PC-3 (cell line): ENCODE measurements at regions not wholly inside any gene's neighbourhood (a gene's known extent, or its start where the extent isn't known, plus 50 kb on each side); places are given as distances from the start of the nearest gene placed in this dataset.

Experiments used
- ATAC-seq: fragments of 200-7000 bp; cut with Tn5 transposase; 2 replicates; pipeline ENCODE4 v1.9.1; 2020; ENCODE audit warnings: mild to moderate bottlenecking, moderate library complexity
- BruUV-seq: library from RNA; stranded (reverse); fragments of 400-500 nt; replicated peaks from 2 replicates; lab custom pipeline; 2021; lab: Mats Ljungman, UMichigan
- CTCF ChIA-PET: fragments of 300-600 bp; sonication (Branson Sonifier 250); formaldehyde crosslinking; loops from one replicate; lab custom pipeline; 2022; ENCODE audit warnings: antibody characterized with exemption; lab: Charles Lee
- POLR2A ChIA-PET: fragments of 300-600 bp; sonication (Branson Sonifier 250); formaldehyde crosslinking; loops from one replicate; lab custom pipeline; 2022; ENCODE audit warnings: antibody characterized with exemption; ENCODE audit not compliant: unreplicated experiment; lab: Charles Lee
- DNase-seq: peaks from one replicate; pipeline ENCODE4 v3.0.0-alpha.2; 2015
- H2AFZ ChIP-seq: fragments of 300-600 bp; sonication (generic); 2 replicates; pipeline ENCODE4 v1.6.0; 2016; ENCODE audit warnings: antibody characterized with exemption, low read length
- H3F3A ChIP-seq: fragments of 300-600 bp; sonication (generic); one replicate; pipeline ENCODE4 v1.6.0; 2017; ENCODE audit warnings: antibody characterized with exemption, low read length, control low read depth, mild to moderate bottlenecking; ENCODE audit not compliant: unreplicated experiment
- H3K27ac ChIP-seq: fragments of 300-600 bp; sonication (generic); 2 replicates; pipeline ENCODE4 v1.5.1; 2016; ENCODE audit warnings: mild to moderate bottlenecking, low read length
- H3K27me3 ChIP-seq: fragments of 300-600 bp; sonication (generic); 2 replicates; pipeline ENCODE4 v1.6.1; 2016; ENCODE audit warnings: low read length, mixed read lengths
- H3K36me3 ChIP-seq: fragments of 300-600 bp; sonication (generic); 2 replicates; pipeline ENCODE4 v1.6.1; 2016; ENCODE audit warnings: low read depth, mixed run types, low read length, mixed read lengths
- H3K4me1 ChIP-seq: fragments of 300-600 bp; sonication (generic); 2 replicates; pipeline ENCODE4 v1.5.1; 2016; ENCODE audit warnings: low read length; ENCODE audit not compliant: insufficient read depth
- H3K4me2 ChIP-seq: fragments of 300-600 bp; sonication (generic); 2 replicates; pipeline ENCODE4 v1.6.0; 2016; ENCODE audit warnings: low read length
- H3K4me3 ChIP-seq: fragments of 300-600 bp; sonication (generic); 2 replicates; pipeline ENCODE4 v1.5.1; 2016; ENCODE audit warnings: mild to moderate bottlenecking, low read length, mixed read lengths
- H3K79me2 ChIP-seq: fragments of 300-600 bp; sonication (generic); 2 replicates; pipeline ENCODE4 v1.6.1; 2017; ENCODE audit warnings: low read length, mixed read lengths
- H3K9ac ChIP-seq: fragments of 300-600 bp; sonication (generic); 2 replicates; pipeline ENCODE4 v1.6.0; 2016; ENCODE audit warnings: mild to moderate bottlenecking, low read length
- H3K9me2 ChIP-seq: fragments of 300-600 bp; sonication (generic); replicated peaks from 2 replicates; pipeline ENCODE4 v1.6.1; 2016; ENCODE audit warnings: mixed run types, low read length, mixed read lengths
- H3K9me3 ChIP-seq: fragments of 300-600 bp; sonication (generic); 2 replicates; pipeline ENCODE4 v1.6.1; 2016; ENCODE audit warnings: low read length, mixed read lengths
- H4K20me1 ChIP-seq: fragments of 300-600 bp; sonication (generic); 2 replicates; pipeline ENCODE4 v1.6.1; 2016; ENCODE audit warnings: low read length, mixed read lengths
- EZH2 ChIP-seq: fragments of 300-600 bp; sonication (generic); IDR thresholded peaks from one replicate; pipeline ENCODE4 v1.6.1; 2017; ENCODE audit warnings: antibody characterized with exemption, mild to moderate bottlenecking, low read length; ENCODE audit not compliant: unreplicated experiment
- EZH2phosphoT487 ChIP-seq: fragments of 300-600 bp; sonication (generic); IDR thresholded peaks from 2 replicates; pipeline ENCODE4 v1.6.1; 2018; ENCODE audit warnings: mild to moderate bottlenecking, antibody characterized with exemption, low read length, borderline replicate concordance
- intact Hi-C: fragments of 100-400 bp; cut with micrococcal nuclease; formaldehyde crosslinking; loops from 2 replicates; pipeline ENCODE4 v1.9.0; 2023
- TF ChIP-seq, protein P1 (sequence below): fragments of 300-600 bp; sonication (generic); conservative IDR thresholded peaks from 2 replicates; pipeline ENCODE4 v1.5.1; 2017; ENCODE audit warnings: antibody characterized with exemption, low read depth, mild to moderate bottlenecking, low read length

DNA sequence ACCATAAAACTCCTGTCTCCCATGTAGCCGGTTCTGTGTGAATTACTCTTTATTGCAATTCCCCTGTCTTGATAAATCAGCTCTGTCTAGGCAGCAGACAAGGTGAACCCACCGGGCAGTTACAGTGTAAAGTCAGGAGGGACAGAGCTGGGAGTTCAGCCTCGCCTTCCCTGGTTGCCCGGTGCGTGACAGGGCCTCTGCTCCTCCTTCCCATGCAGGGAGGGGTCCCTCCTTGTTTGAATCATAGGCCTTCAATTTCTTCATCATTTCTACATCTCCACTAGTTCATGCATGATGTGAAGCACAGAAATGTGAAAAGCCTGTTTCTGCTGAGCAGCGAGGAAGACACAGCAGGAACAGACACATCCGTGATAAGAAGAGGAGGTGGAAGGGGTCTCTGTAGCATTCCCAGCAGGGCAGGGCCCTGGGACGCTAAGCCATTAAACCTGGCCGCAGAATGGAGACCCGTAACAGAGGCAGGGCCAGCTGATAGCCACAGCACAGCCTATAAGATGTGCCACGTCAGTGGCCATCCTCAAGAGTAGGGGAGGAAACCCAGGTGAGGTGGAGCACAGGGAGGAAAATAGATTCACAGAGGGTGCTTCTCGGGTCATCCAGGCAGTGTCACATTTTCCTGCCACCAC lies 106.7 kb upstream of the CST7 start:
- Histone ChIP-seq H3K36me3 (no peaks in the 10 kb centered on the region), H3K9ac (no peak overlapping the region), H3K27ac (no peak overlapping the region), H3K4me3 (no peak overlapping the region), H3K4me1 (no peaks in the 10 kb centered on the region), H3K4me2 (no peak overlapping the region), H3F3A (no peaks in the 10 kb centered on the region), H2AFZ (no peak overlapping the region), H4K20me1 (no peaks in the 10 kb centered on the region), H3K9me3 (no peaks in the 10 kb centered on the region), H3K27me3 (peaks cover 70% of the 10 kb centered on the region), H3K9me2 (no peaks in the 10 kb centered on the region), H3K79me2 (no peaks in the 10 kb centered on the region)
- no peak for DNase-seq
- no peak for ATAC-seq
- no TSS peak for BruUV-seq
- TF ChIP-seq, protein P1, sequence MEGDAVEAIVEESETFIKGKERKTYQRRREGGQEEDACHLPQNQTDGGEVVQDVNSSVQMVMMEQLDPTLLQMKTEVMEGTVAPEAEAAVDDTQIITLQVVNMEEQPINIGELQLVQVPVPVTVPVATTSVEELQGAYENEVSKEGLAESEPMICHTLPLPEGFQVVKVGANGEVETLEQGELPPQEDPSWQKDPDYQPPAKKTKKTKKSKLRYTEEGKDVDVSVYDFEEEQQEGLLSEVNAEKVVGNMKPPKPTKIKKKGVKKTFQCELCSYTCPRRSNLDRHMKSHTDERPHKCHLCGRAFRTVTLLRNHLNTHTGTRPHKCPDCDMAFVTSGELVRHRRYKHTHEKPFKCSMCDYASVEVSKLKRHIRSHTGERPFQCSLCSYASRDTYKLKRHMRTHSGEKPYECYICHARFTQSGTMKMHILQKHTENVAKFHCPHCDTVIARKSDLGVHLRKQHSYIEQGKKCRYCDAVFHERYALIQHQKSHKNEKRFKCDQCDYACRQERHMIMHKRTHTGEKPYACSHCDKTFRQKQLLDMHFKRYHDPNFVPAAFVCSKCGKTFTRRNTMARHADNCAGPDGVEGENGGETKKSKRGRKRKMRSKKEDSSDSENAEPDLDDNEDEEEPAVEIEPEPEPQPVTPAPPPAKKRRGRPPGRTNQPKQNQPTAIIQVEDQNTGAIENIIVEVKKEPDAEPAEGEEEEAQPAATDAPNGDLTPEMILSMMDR: no peak
- no peak for TF ChIP-seq EZH2
- TF ChIP-seq EZH2phosphoT487: no peak
- POLR2A ChIA-PET: no interaction called here
- intact Hi-C loops: no loop called here
- CTCF ChIA-PET: no interaction called here

DNA sequence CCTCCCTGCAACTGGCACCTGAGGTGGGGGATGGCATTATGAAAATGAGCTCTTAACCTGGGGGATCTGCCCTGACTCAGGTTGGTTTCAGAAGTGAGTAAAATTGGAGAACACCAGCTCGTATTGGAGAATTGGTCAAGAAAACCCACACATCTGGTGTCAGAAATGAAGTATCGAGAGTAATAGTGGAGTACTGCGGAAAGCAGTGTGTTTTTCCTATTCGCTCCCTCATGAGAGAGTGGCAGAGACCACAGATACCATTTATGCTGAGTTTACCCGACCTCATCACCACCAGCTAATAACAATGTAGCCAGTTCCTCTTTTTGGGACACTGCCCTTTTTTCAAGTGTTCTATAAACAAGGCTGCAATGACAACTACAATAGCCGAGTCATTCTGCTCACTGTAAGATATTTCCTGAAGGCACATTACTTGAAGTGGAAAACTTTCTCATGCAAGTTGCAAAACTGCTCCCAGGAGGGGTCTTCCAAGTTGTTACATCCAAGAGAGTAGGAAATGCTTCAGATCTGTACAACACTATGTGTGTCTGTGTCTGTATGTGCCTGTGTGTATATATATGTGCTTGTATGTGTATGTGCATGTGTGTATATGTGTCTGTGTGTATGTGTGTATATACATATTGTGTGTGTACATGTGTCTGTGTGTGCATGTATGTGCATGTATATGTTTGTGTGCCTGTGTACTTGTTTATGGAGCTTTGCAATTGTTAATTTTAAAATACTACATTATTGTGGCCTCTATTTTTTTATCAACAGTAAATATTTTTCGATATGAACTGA lies 106.0 kb upstream of the CST7 start:
- no peak overlapping the region for H3K9ac ChIP-seq
- H4K20me1 ChIP-seq: no peaks in the 10 kb centered on the region
- no peaks in the 10 kb centered on the region for H3K9me3 ChIP-seq
- no peak overlapping the region for H2AFZ ChIP-seq
- ATAC-seq (no peak), DNase-seq (no peak)
- H3K36me3 ChIP-seq: no peaks in the 10 kb centered on the region
- no peak overlapping the region for H3K27ac ChIP-seq
- POLR2A ChIA-PET: no interaction called here
- no peaks in the 10 kb centered on the region for H3K79me2 ChIP-seq
- no peak overlapping the region for H3K4me3 ChIP-seq
- peaks cover 65% of the 10 kb centered on the region for H3K27me3 ChIP-seq
- H3K9me2 ChIP-seq: no peaks in the 10 kb centered on the region
- CTCF ChIA-PET: no interaction called here
- BruUV-seq: no TSS peak
- H3K4me1 ChIP-seq: no peaks in the 10 kb centered on the region
- H3K4me2 ChIP-seq: no peak overlapping the region
- no peak for TF ChIP-seq EZH2phosphoT487
- TF ChIP-seq, protein P1: no peak
- TF ChIP-seq EZH2: no peak
- intact Hi-C loops: no loop called here
- no peaks in the 10 kb centered on the region for H3F3A ChIP-seq

DNA sequence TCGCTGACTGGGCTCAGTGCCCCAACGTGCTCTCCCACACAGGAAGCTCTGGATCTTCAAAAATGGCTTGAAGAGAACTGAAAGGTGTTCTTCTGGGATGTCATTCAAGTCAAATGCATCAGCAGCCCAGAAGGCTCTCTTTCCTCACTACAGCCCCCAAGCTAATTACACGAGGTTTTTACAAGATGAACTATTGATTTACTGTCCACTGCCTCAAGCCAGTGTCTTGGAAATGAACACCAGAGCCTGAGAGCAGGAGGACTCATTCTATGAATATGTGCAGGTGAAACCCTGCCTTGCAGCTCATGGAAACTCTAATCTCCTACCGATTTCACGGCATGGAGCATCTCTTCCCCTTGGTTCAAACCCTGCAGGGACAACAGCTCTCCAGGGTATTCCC lies 98.9 kb upstream of the CST7 start:
- intact Hi-C loops: no loop called here
- Histone ChIP-seq H3K27me3 (peaks cover 42% of the 10 kb centered on the region), H3K9me3 (0 out of 2 replicates have a peak, but pooled peaks cover 5% of the 10 kb centered on the region), H2AFZ (no peak overlapping the region), H3K9ac (no peak overlapping the region), H3K36me3 (no peaks in the 10 kb centered on the region), H3K4me2 (no peak overlapping the region), H4K20me1 (no peaks in the 10 kb centered on the region), H3F3A (no peaks in the 10 kb centered on the region), H3K9me2 (no peaks in the 10 kb centered on the region), H3K4me3 (no peak overlapping the region), H3K4me1 (no peaks in the 10 kb centered on the region), H3K27ac (no peak overlapping the region), H3K79me2 (no peaks in the 10 kb centered on the region)
- no TSS peak for BruUV-seq
- ChIA-PET CTCF (no interaction called here), POLR2A (no interaction called here)
- DNase-seq (no peak), ATAC-seq (no peak)
- TF ChIP-seq, protein P1: no peak
- TF ChIP-seq EZH2 (no peak), EZH2phosphoT487 (no peak)
